ENCODE measurements at regions not wholly inside any gene's neighbourhood (a gene's known extent, or its start where the extent isn't known, plus 50 kb on each side); places are given as distances from the start of the nearest gene placed in this dataset.
"Not testable (repeated sequence)": the region's sequence is repeated elsewhere in the genome, so short reads cannot be mapped to it uniquely, and the experiment has no call there.

GRCh38 chr9:67166335-67166734, 174.0 kb upstream of the SPATA31A3 start:
- H3K36me3 ChIP-seq, H3K9me3 ChIP-seq: not testable (repeated sequence)

GRCh38 chr9:67162827-67163226, 170.5 kb upstream of the SPATA31A3 start:
- not testable (repeated sequence) for H3K4me3 ChIP-seq; DNase-seq (ENCODE audit: low spot score); H3K36me3 ChIP-seq; H3K27me3 ChIP-seq; H3K27ac ChIP-seq; H3K4me1 ChIP-seq; H3K9me3 ChIP-seq

More at GRCh38 chr9:67166335-67166734, 174.0 kb upstream of the SPATA31A3 start:
- H3K27ac ChIP-seq; H3K27me3 ChIP-seq; H3K4me3 ChIP-seq; DNase-seq (ENCODE audit: low spot score); H3K4me1 ChIP-seq: not testable (repeated sequence)

- H3K4me1 ChIP-seq; H3K36me3 ChIP-seq; H3K9me3 ChIP-seq; H3K4me3 ChIP-seq; H3K27ac ChIP-seq; DNase-seq (ENCODE audit: low spot score); H3K27me3 ChIP-seq: not testable (repeated sequence)
These were observed 162.9 kb upstream of the SPATA31A3 start for GRCh38 chr9:67155218-67155617.

GRCh38 chr9:67153501-67153900, 161.2 kb upstream of the SPATA31A3 start:
- not testable (repeated sequence) for DNase-seq (ENCODE audit: low spot score); H3K27me3 ChIP-seq; H3K27ac ChIP-seq

GRCh38 chr9:67142392-67143107, 150.2 kb upstream of the SPATA31A3 start:
- not testable (repeated sequence) for H3K4me1 ChIP-seq; DNase-seq (ENCODE audit: low spot score); H3K27me3 ChIP-seq; H3K9me3 ChIP-seq; H3K36me3 ChIP-seq; H3K4me3 ChIP-seq; H3K27ac ChIP-seq

More at GRCh38 chr9:67153501-67153900, 161.2 kb upstream of the SPATA31A3 start:
- not testable (repeated sequence) for H3K9me3 ChIP-seq, H3K4me3 ChIP-seq, H3K36me3 ChIP-seq, H3K4me1 ChIP-seq

- not testable (repeated sequence) for H3K4me3 ChIP-seq; H3K27me3 ChIP-seq; H3K4me1 ChIP-seq; H3K9me3 ChIP-seq; H3K36me3 ChIP-seq; H3K27ac ChIP-seq; DNase-seq (ENCODE audit: low spot score)
These were observed 144.0 kb upstream of the SPATA31A3 start for GRCh38 chr9:67136376-67136775.

GRCh38 chr9:67133124-67133523, 140.8 kb upstream of the SPATA31A3 start:
- H3K36me3 ChIP-seq; H3K27ac ChIP-seq; H3K9me3 ChIP-seq; DNase-seq (ENCODE audit: low spot score); H3K4me1 ChIP-seq; H3K4me3 ChIP-seq; H3K27me3 ChIP-seq: not testable (repeated sequence)

GRCh38 chr9:67116761-67117160, 124.4 kb upstream of the SPATA31A3 start:
- H3K36me3 ChIP-seq; H3K9me3 ChIP-seq; H3K4me3 ChIP-seq; H3K4me1 ChIP-seq; H3K27ac ChIP-seq; H3K27me3 ChIP-seq; DNase-seq (ENCODE audit: low spot score): not testable (repeated sequence)

- H3K36me3 ChIP-seq; H3K4me1 ChIP-seq; H3K9me3 ChIP-seq; H3K4me3 ChIP-seq; H3K27ac ChIP-seq; DNase-seq (ENCODE audit: low spot score); H3K27me3 ChIP-seq: not testable (repeated sequence)
These were observed 119.8 kb upstream of the SPATA31A3 start for GRCh38 chr9:67112148-67112547.

GRCh38 chr9:67111733-67112132, 119.4 kb upstream of the SPATA31A3 start:
- H3K4me1 ChIP-seq; H3K4me3 ChIP-seq; H3K9me3 ChIP-seq; DNase-seq (ENCODE audit: low spot score); H3K36me3 ChIP-seq; H3K27ac ChIP-seq; H3K27me3 ChIP-seq: not testable (repeated sequence)

GRCh38 chr9:67109859-67110258, 117.5 kb upstream of the SPATA31A3 start:
- not testable (repeated sequence) for H3K4me3 ChIP-seq

GRCh38 chr9:67106659-67107058, 114.3 kb upstream of the SPATA31A3 start:
- DNase-seq (ENCODE audit: low spot score); H3K27me3 ChIP-seq; H3K27ac ChIP-seq; H3K4me1 ChIP-seq; H3K4me3 ChIP-seq; H3K36me3 ChIP-seq; H3K9me3 ChIP-seq: not testable (repeated sequence)

More at GRCh38 chr9:67109859-67110258, 117.5 kb upstream of the SPATA31A3 start:
- DNase-seq (ENCODE audit: low spot score); H3K36me3 ChIP-seq; H3K27ac ChIP-seq; H3K4me1 ChIP-seq; H3K27me3 ChIP-seq; H3K9me3 ChIP-seq: not testable (repeated sequence)

- H3K4me1 ChIP-seq; H3K36me3 ChIP-seq; H3K27me3 ChIP-seq; DNase-seq (ENCODE audit: low spot score); H3K4me3 ChIP-seq; H3K27ac ChIP-seq; H3K9me3 ChIP-seq: not testable (repeated sequence)
These were observed 110.3 kb upstream of the SPATA31A3 start for GRCh38 chr9:67102506-67103276.

- not testable (repeated sequence) for H3K27ac ChIP-seq; H3K4me1 ChIP-seq; H3K27me3 ChIP-seq; H3K9me3 ChIP-seq; DNase-seq (ENCODE audit: low spot score); H3K36me3 ChIP-seq; H3K4me3 ChIP-seq
These were observed 98.8 kb upstream of the SPATA31A3 start for GRCh38 chr9:67091104-67091503.

- H3K27me3 ChIP-seq; H3K4me1 ChIP-seq; H3K27ac ChIP-seq; DNase-seq (ENCODE audit: low spot score); H3K4me3 ChIP-seq; H3K36me3 ChIP-seq; H3K9me3 ChIP-seq: not testable (repeated sequence)
These were observed 94.5 kb upstream of the SPATA31A3 start for GRCh38 chr9:67086862-67087261.
